DOHH2 (cell line): ENCODE measurements at regions not wholly inside any gene's neighbourhood (a gene's known extent, or its start where the extent isn't known, plus 50 kb on each side); places are given as distances from the start of the nearest gene placed in this dataset.

Experiments used
- EZH2phosphoT487 ChIP-seq: fragments of 200-600 bp; sonication (generic); IDR thresholded peaks from 2 replicates; pipeline ENCODE4 v1.6.1; 2017; ENCODE audit warnings: borderline replicate concordance, mild to moderate bottlenecking, antibody characterized with exemption, low read length, moderate library complexity, mixed read lengths
- TF ChIP-seq, protein P1 (sequence below): fragments of 200-600 bp; sonication (generic); IDR thresholded peaks from one replicate; pipeline ENCODE4 v1.5.1; 2014; ENCODE audit warnings: antibody characterized with exemption, mild to moderate bottlenecking, low read depth, low read length; ENCODE audit not compliant: poor library complexity, severe bottlenecking

DNA sequence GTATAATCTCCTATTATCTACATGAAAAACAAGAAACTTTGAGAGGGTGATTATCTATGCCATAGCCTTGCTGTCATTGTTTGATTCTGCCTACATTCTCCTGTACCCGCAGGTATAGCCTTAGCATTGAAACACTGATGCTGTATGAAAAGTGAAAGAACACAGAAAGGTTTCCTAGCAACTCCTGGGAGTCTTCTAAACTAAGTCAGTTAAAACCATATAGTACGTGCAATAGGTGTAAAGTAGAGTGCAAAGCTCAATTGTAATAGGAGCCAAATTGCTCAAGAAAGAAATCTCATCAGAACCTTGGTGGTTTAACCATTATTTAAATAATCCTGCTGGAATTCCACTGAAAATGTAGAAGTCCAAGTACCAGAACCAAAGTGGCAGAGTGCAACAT, 489.7 kb downstream of the PCDH10 start:
- TF ChIP-seq, protein P1, sequence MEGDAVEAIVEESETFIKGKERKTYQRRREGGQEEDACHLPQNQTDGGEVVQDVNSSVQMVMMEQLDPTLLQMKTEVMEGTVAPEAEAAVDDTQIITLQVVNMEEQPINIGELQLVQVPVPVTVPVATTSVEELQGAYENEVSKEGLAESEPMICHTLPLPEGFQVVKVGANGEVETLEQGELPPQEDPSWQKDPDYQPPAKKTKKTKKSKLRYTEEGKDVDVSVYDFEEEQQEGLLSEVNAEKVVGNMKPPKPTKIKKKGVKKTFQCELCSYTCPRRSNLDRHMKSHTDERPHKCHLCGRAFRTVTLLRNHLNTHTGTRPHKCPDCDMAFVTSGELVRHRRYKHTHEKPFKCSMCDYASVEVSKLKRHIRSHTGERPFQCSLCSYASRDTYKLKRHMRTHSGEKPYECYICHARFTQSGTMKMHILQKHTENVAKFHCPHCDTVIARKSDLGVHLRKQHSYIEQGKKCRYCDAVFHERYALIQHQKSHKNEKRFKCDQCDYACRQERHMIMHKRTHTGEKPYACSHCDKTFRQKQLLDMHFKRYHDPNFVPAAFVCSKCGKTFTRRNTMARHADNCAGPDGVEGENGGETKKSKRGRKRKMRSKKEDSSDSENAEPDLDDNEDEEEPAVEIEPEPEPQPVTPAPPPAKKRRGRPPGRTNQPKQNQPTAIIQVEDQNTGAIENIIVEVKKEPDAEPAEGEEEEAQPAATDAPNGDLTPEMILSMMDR = no peak
- no peak for TF ChIP-seq EZH2phosphoT487
